Endothelial cell of umbilical vein (primary cell): ENCODE measurements at regions not wholly inside any gene's neighbourhood (a gene's known extent, or its start where the extent isn't known, plus 50 kb on each side); places are given as distances from the start of the nearest gene placed in this dataset.

Experiments
- BruUV-seq: library from RNA; stranded (reverse); fragments of 400-500 nt; replicated peaks from 2 replicates; lab custom pipeline; 2021; lab: Mats Ljungman, UMichigan
- CTCF ChIA-PET: fragments of 300-600, 350-600 bp; sonication (Branson Sonifier 250); formaldehyde crosslinking; loops from one replicate; lab custom pipeline; 2021; ENCODE audit warnings: antibody characterized with exemption, inconsistent platforms; lab: Charles Lee
- POLR2A ChIA-PET: fragments of 300-600, 350-600 bp; sonication (Branson Sonifier 250); formaldehyde crosslinking; loops from one replicate; lab custom pipeline; 2021; ENCODE audit warnings: antibody characterized with exemption, inconsistent platforms; lab: Charles Lee
- DNase-seq: peaks from one replicate; pipeline ENCODE4 v3.0.0-alpha.2; 2011; ENCODE audit warnings: low read depth, low spot score
- FAIRE-seq: peaks from 2 replicates; lab custom pipeline; 2011; peaks lifted over from hg19 to GRCh38; lab: Jason Lieb, UNC
- H2AFZ ChIP-seq: 2 replicates; pipeline ENCODE4 v1.6.0; 2012; ENCODE audit warnings: low read depth, low read length, control low read depth, inconsistent platforms
- H3K27ac ChIP-seq: 2 replicates; pipeline ENCODE4 v1.5.1; 2011; ENCODE audit warnings: low read depth, mild to moderate bottlenecking, control low read depth, low read length, moderate library complexity; ENCODE audit not compliant: insufficient read depth
- H3K27me3 ChIP-seq, 2 experiments: 2 replicates each; pipeline versions ENCODE4 v1.6.0 to v1.6.1; 2011; ENCODE audit warnings: low read length in 2 of 2, mixed read lengths in 1 of 2; ENCODE audit not compliant: control insufficient read depth in 2 of 2, insufficient read depth in 2 of 2
- H3K36me3 ChIP-seq, 2 experiments: 2 replicates in 1 of 2; 3 replicates in 1 of 2; pipeline ENCODE4 v1.5.1; 2011; ENCODE audit warnings: low read length in 2 of 2, mild to moderate bottlenecking in 1 of 2, moderate library complexity in 1 of 2; ENCODE audit not compliant: control insufficient read depth in 2 of 2, insufficient read depth in 2 of 2; ENCODE audit errors: extremely low read depth in 1 of 2
- H3K4me1 ChIP-seq: 3 replicates; pipeline ENCODE4 v1.5.1; 2011; ENCODE audit warnings: mild to moderate bottlenecking, low read length; ENCODE audit not compliant: control insufficient read depth, insufficient read depth; ENCODE audit errors: extremely low read depth
- H3K4me2 ChIP-seq: 2 replicates; pipeline ENCODE4 v1.6.1; 2011; ENCODE audit warnings: low read length, control low read depth, mixed read lengths; ENCODE audit not compliant: insufficient read depth
- H3K4me3 ChIP-seq, 3 experiments: fragments of 200-600 bp in 1 of 3; sonication (generic), shearing (Covaris generic) in 1 of 3; replicated peaks in 1 of 3; 2 replicates each; pipeline ENCODE4 v1.5.1; 2011 to 2016; ENCODE audit warnings: control low read depth in 3 of 3, low read length in 3 of 3, mild to moderate bottlenecking in 2 of 3, inconsistent platforms in 1 of 3, low read depth in 1 of 3, moderate library complexity in 1 of 3; ENCODE audit not compliant: insufficient read depth in 1 of 3
- H3K79me2 ChIP-seq: 2 replicates; pipeline ENCODE4 v1.6.0; 2012; ENCODE audit warnings: low read length, inconsistent platforms; ENCODE audit not compliant: control insufficient read depth, insufficient read depth
- H3K9ac ChIP-seq: replicated peaks from 2 replicates; pipeline ENCODE3; 2011; ENCODE audit warnings: low read length, control low read depth; ENCODE audit not compliant: insufficient read depth; ENCODE audit errors: extremely low read depth
- H3K9me1 ChIP-seq: replicated peaks from 3 replicates; pipeline ENCODE4 v1.6.0; 2011; ENCODE audit warnings: mild to moderate bottlenecking, low read length; ENCODE audit not compliant: control insufficient read depth, insufficient read depth; ENCODE audit errors: extremely low read depth
- H3K9me3 ChIP-seq: replicated peaks from 2 replicates; pipeline ENCODE4 v1.5.1; 2012; ENCODE audit warnings: low read length, inconsistent platforms; ENCODE audit not compliant: control insufficient read depth, insufficient read depth
- H4K20me1 ChIP-seq: replicated peaks from 2 replicates; pipeline ENCODE3; 2011; ENCODE audit warnings: mild to moderate bottlenecking, low read length; ENCODE audit not compliant: control insufficient read depth, insufficient read depth; ENCODE audit errors: extremely low read depth
- EZH2 ChIP-seq: IDR thresholded peaks from 2 replicates; pipeline ENCODE4 v1.6.1; 2012; ENCODE audit warnings: borderline replicate concordance, low read depth, mild to moderate bottlenecking, moderate library complexity, low read length, inconsistent platforms; ENCODE audit not compliant: severe bottlenecking
- FOS ChIP-seq: IDR thresholded peaks from 2 replicates; pipeline ENCODE4 v1.6.1; 2011; ENCODE audit warnings: mild to moderate bottlenecking, low read length, moderate library complexity, borderline replicate concordance; ENCODE audit not compliant: insufficient read depth
- GATA2 ChIP-seq: IDR thresholded peaks from 2 replicates; pipeline ENCODE4 v1.7.0; 2011; ENCODE audit warnings: low read depth, mild to moderate bottlenecking, moderate library complexity, mixed read lengths, low read length; ENCODE audit not compliant: insufficient read length, insufficient read depth
- JUN ChIP-seq: IDR thresholded peaks from 2 replicates; pipeline ENCODE4 v1.6.1; 2011; ENCODE audit warnings: borderline replicate concordance, low read depth; ENCODE audit not compliant: insufficient read length, insufficient read depth
- MYC ChIP-seq: IDR thresholded peaks from one replicate; pipeline ENCODE4 v1.6.1; 2011; ENCODE audit warnings: mild to moderate bottlenecking, low read depth, low read length
- POLR2A ChIP-seq: IDR thresholded peaks from 2 replicates; pipeline ENCODE4 v1.6.1; 2012; ENCODE audit warnings: low read depth, mild to moderate bottlenecking, control low read depth, low read length
- POLR2AphosphoS5 ChIP-seq: IDR thresholded peaks from 2 replicates; pipeline ENCODE4 v1.6.1; 2012; ENCODE audit warnings: low read depth, mild to moderate bottlenecking, control low read depth, low read length, moderate library complexity; ENCODE audit not compliant: insufficient read depth
- dilution Hi-C: fragments of 300-500 bp; cut with MboI; formaldehyde crosslinking; loops from one replicate; pipeline ENCODE4 v1.15.0; 2019; ENCODE audit warnings: low sequenced_read_pairs; ENCODE audit not compliant: extremely low pct_ligation_motif_present
- intact Hi-C: fragments of 100-400 bp; cut with micrococcal nuclease; formaldehyde crosslinking; loops from one replicate; pipeline ENCODE4 v1.10.0; 2022
- TF ChIP-seq, protein P1 (sequence below): IDR thresholded peaks from 2 replicates; pipeline ENCODE4 v1.6.1; 2011; ENCODE audit not compliant: insufficient read depth, insufficient read length
- TF ChIP-seq, protein P2 (sequence below), 2 donors: IDR thresholded peaks; 1 replicate in 1 of 2; 2 replicates in 1 of 2; pipeline ENCODE4 v1.5.1; 2011; ENCODE audit warnings: low read length in 2 of 2, mild to moderate bottlenecking in 2 of 2, moderate library complexity in 2 of 2, control low read depth in 1 of 2, inconsistent platforms in 1 of 2, low read depth in 1 of 2; ENCODE audit not compliant: insufficient read depth in 1 of 2; ENCODE audit errors: extremely low read depth in 1 of 2

DNA sequence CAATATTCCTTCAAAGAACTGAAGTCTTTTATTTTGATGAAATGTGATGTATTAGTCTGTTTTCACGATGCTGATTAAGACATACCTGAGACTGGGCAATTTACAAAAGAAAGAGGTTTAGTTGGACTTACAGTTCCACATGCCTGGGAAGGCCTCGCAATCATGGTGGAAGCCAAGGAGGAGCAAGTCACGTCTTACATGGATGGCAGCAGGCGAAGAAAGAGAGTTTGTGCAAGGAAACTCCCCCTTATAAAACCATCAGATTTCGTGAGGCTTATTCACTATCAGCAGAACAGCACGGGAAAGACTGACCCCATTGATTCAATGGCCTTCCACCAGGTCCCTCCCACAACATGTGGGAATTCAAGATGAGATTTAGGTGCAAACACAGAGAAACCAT lies 750.3 kb upstream of the KCND2 start:
- no peaks in the 10 kb centered on the region for H3K27me3 ChIP-seq
- peaks cover 2% of the 10 kb centered on the region for H3K9me3 ChIP-seq
- no peaks in the 10 kb centered on the region for H3K4me1 ChIP-seq
- ChIA-PET POLR2A (no interaction called here), CTCF (no interaction called here)
- no peaks in the 10 kb centered on the region for H3K79me2 ChIP-seq
- H3K4me3 ChIP-seq = no peak overlapping the region
- no peak for DNase-seq
- FAIRE-seq = no peak
- no peak overlapping the region for H3K9ac ChIP-seq
- no peak overlapping the region for H2AFZ ChIP-seq
- dilution Hi-C loops (no loop called here), intact Hi-C loops (no loop called here)
- H4K20me1 ChIP-seq = no peaks in the 10 kb centered on the region
- H3K36me3 ChIP-seq = no peaks in the 10 kb centered on the region
- H3K27ac ChIP-seq = no peak overlapping the region
- no peak for TF ChIP-seq JUN
- no peak for TF ChIP-seq POLR2AphosphoS5
- TF ChIP-seq EZH2 = no peak
- no peak overlapping the region for H3K4me2 ChIP-seq
- no peaks in the 10 kb centered on the region for H3K9me1 ChIP-seq
- no TSS peak for BruUV-seq

DNA sequence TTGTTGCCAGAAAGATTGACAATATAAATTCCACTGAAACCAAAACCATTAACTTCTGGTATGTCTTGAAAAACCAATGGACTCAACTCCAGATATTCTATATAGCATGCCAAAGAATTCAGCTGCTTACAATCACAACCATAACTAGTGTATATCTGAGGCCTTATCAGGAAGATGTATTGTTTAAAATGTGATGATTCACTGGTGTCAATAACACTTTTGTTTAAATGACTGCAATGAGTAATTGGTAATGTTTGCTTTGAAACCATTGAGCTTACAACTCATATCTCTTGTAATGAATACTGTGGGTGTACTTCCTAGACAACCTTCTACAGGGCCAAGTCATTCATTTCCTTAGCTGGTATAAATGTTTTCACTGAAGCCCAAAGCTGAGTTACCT lies 727.9 kb upstream of the KCND2 start:
- TF ChIP-seq FOS (peak; percentile 95), GATA2 (peak; percentile 96), POLR2A (no peak), POLR2AphosphoS5 (no peak), JUN (peak; percentile 73), MYC (no peak), EZH2 (no peak)
- TF ChIP-seq, protein P1, sequence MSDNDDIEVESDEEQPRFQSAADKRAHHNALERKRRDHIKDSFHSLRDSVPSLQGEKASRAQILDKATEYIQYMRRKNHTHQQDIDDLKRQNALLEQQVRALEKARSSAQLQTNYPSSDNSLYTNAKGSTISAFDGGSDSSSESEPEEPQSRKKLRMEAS = no peak
- TF ChIP-seq, protein P2, sequence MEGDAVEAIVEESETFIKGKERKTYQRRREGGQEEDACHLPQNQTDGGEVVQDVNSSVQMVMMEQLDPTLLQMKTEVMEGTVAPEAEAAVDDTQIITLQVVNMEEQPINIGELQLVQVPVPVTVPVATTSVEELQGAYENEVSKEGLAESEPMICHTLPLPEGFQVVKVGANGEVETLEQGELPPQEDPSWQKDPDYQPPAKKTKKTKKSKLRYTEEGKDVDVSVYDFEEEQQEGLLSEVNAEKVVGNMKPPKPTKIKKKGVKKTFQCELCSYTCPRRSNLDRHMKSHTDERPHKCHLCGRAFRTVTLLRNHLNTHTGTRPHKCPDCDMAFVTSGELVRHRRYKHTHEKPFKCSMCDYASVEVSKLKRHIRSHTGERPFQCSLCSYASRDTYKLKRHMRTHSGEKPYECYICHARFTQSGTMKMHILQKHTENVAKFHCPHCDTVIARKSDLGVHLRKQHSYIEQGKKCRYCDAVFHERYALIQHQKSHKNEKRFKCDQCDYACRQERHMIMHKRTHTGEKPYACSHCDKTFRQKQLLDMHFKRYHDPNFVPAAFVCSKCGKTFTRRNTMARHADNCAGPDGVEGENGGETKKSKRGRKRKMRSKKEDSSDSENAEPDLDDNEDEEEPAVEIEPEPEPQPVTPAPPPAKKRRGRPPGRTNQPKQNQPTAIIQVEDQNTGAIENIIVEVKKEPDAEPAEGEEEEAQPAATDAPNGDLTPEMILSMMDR (IDR thresholded peaks at IDR 0.05; ENCODE audit: extremely low read depth in 1 of 2, insufficient read depth in 1 of 2, low read depth in 1 of 2, low read length in 2 of 2) = no peak
- no peaks in the 10 kb centered on the region for H4K20me1 ChIP-seq
- intact Hi-C loops (loop anchor here (1.0 kb wide), 1 partner anchor 120 kb away; no protein-coding TSS in a partner anchor), dilution Hi-C loops (no loop called here)
- H3K79me2 ChIP-seq = no peaks in the 10 kb centered on the region
- no peak overlapping the region for H3K9ac ChIP-seq
- peaks cover 15% of the 10 kb centered on the region for H3K4me1 ChIP-seq
- DNase-seq = peak; percentile 81
- H3K4me3 ChIP-seq = no peak overlapping the region
- POLR2A ChIA-PET = no interaction called here
- H3K27me3 ChIP-seq = no peaks in the 10 kb centered on the region
- H3K27ac ChIP-seq = peak overlapping the region; percentile 65
- no TSS peak for BruUV-seq
- CTCF ChIA-PET = interaction anchor here (1.3 to 2.1 kb wide), 2 partner anchors 33 to 390 kb away, joined by 3 to 10 read pairs; no protein-coding TSS in a partner anchor
- no peaks in the 10 kb centered on the region for H3K9me1 ChIP-seq
- peak; percentile 71 for FAIRE-seq
- no peaks in the 10 kb centered on the region for H3K9me3 ChIP-seq
- H2AFZ ChIP-seq = no peak overlapping the region
- peak overlapping the region; percentile 22 for H3K4me2 ChIP-seq
- H3K36me3 ChIP-seq = no peaks in the 10 kb centered on the region
